Smooth muscle cell (in vitro differentiated cells): ENCODE measurements at regions not wholly inside any gene's neighbourhood (a gene's known extent, or its start where the extent isn't known, plus 50 kb on each side); places are given as distances from the start of the nearest gene placed in this dataset.

ENCODE experiments used
- DNase-seq: peaks from one replicate; lab custom pipeline; 2025; ENCODE audit not compliant: unreplicated experiment; lab: John Stamatoyannopoulos, UW
- H2AFZ ChIP-seq: fragments of 200-600 bp; sonication (generic); 2 replicates; pipeline ENCODE4 v1.6.0; 2016; ENCODE audit warnings: antibody characterized with exemption, low read depth, mild to moderate bottlenecking
- H3F3A ChIP-seq: fragments of 200-600 bp; sonication (generic); 2 replicates; pipeline ENCODE4 v1.6.0; 2017; ENCODE audit warnings: antibody characterized with exemption, low read depth
- H3K27ac ChIP-seq: fragments of 200-600 bp; sonication (generic); 2 replicates; pipeline ENCODE4 v1.5.1; 2016; ENCODE audit warnings: low read depth, mild to moderate bottlenecking
- H3K27me3 ChIP-seq: fragments of 200-600 bp; sonication (generic); 2 replicates; pipeline ENCODE4 v1.6.1; 2016; ENCODE audit warnings: low read depth, mild to moderate bottlenecking
- H3K36me3 ChIP-seq: fragments of 200-600 bp; sonication (generic); 2 replicates; pipeline ENCODE4 v1.5.1; 2016; ENCODE audit warnings: low read depth
- H3K4me1 ChIP-seq: fragments of 200-600 bp; sonication (generic); 2 replicates; pipeline ENCODE4 v1.5.1; 2016; ENCODE audit warnings: low read depth
- H3K4me2 ChIP-seq: fragments of 200-600 bp; sonication (generic); 2 replicates; pipeline ENCODE4 v1.6.0; 2016; ENCODE audit warnings: mild to moderate bottlenecking
- H3K4me3 ChIP-seq: fragments of 200-600 bp; sonication (generic); 2 replicates; pipeline ENCODE4 v1.5.1; 2016; ENCODE audit warnings: mild to moderate bottlenecking
- H3K79me2 ChIP-seq: fragments of 200-600 bp; sonication (generic); 2 replicates; pipeline ENCODE4 v1.6.0; 2016; ENCODE audit warnings: low read depth, mild to moderate bottlenecking
- H3K9ac ChIP-seq: fragments of 200-600 bp; sonication (generic); 2 replicates; pipeline ENCODE4 v1.6.0; 2016; ENCODE audit warnings: low read depth
- H3K9me3 ChIP-seq: fragments of 200-600 bp; sonication (generic); replicated peaks from 2 replicates; pipeline ENCODE4 v1.5.1; 2016; ENCODE audit warnings: low read depth
- H4K20me1 ChIP-seq: fragments of 200-600 bp; sonication (generic); 2 replicates; pipeline ENCODE4 v1.6.0; 2016; ENCODE audit warnings: low read depth
- CTCF ChIP-seq: fragments of 200-600 bp; sonication (generic); IDR thresholded peaks from 2 replicates; pipeline ENCODE4 v1.5.1; 2017; ENCODE audit warnings: borderline replicate concordance, mild to moderate bottlenecking, antibody characterized with exemption; ENCODE audit not compliant: insufficient read depth, poor library complexity, severe bottlenecking
- WGBS: methylation state at CpG from one replicate; pipeline ENCODE4 v1.1.7; 2016; ENCODE audit warnings: low lambda C conversion rate; 5-methylcytosine and 5-hydroxymethylcytosine counted together

DNA sequence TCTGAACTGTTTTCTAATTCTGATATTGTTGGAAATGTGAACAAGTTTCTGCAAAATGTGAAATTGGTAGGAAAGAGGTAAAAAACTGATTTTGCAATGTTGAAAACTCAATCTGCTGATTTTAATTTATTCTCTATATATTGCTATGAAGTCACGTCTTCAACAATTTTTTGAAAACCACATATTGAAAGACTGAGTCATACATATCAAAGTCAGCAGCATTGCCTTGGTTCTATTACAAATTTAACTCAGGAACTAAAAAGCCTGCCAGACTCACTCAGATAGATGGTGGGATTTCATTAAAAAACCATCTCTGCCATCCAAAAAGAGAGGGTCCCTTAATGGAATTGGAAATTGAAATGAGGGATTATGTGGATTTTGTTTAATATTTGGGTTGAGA is 351.4 kb downstream of the CNTN3 start:
- TF ChIP-seq CTCF: no peak
- no peaks in the 10 kb centered on the region for H4K20me1 ChIP-seq
- no peaks in the 10 kb centered on the region for H3K79me2 ChIP-seq
- no peaks in the 10 kb centered on the region for H3F3A ChIP-seq
- no peaks in the 10 kb centered on the region for H3K4me1 ChIP-seq
- H3K4me3 ChIP-seq: no peak overlapping the region
- no peak overlapping the region for H3K4me2 ChIP-seq
- peaks cover 6% of the 10 kb centered on the region for H3K27me3 ChIP-seq
- no peaks in the 10 kb centered on the region for H3K9me3 ChIP-seq
- H3K27ac ChIP-seq: no peak overlapping the region
- no peak for DNase-seq
- H3K36me3 ChIP-seq: no peaks in the 10 kb centered on the region
- H3K9ac ChIP-seq: no peak overlapping the region
- no peak overlapping the region for H2AFZ ChIP-seq
- WGBS: 58% methylated on average over 1 of the region's 1 CpG

- Histone ChIP-seq H3K4me3 (no peak overlapping the region), H3F3A (no peaks in the 10 kb centered on the region), H3K36me3 (no peaks in the 10 kb centered on the region), H3K9me3 (no peaks in the 10 kb centered on the region), H3K4me2 (no peak overlapping the region), H3K79me2 (no peaks in the 10 kb centered on the region), H3K4me1 (no peaks in the 10 kb centered on the region), H3K27ac (no peak overlapping the region), H3K9ac (no peak overlapping the region), H2AFZ (no peak overlapping the region), H3K27me3 (no peaks in the 10 kb centered on the region), H4K20me1 (no peaks in the 10 kb centered on the region)
- no peak for DNase-seq
- WGBS: 46% methylated on average over 3 of the region's 3 CpGs
- TF ChIP-seq CTCF: no peak
These were observed 381.4 kb downstream of the CNTN3 start for GRCh38 chr3:74233091-74233490.

DNA sequence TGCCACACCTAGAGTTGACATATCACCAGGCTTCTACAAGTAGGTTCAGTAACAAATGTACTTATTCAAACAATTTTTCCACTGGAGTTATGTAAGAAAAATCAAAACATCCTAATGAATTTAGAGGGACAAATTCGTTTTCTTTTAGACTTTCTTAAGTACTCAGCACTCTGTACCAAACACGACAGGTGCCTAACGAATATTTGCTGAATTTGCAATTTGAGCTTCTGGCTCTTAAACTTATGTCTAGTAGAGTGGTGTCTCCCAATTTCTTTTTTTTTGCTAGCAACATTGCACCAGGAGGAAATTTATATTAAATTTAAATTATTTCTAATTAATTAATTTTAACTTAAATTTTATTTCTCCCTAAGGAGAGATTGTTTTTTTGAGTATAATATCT is 397.0 kb downstream of the CNTN3 start:
- no peak overlapping the region for H3K4me2 ChIP-seq
- H3K79me2 ChIP-seq: no peaks in the 10 kb centered on the region
- no peaks in the 10 kb centered on the region for H3K4me1 ChIP-seq
- H2AFZ ChIP-seq: no peak overlapping the region
- H3K27ac ChIP-seq: no peak overlapping the region
- no peaks in the 10 kb centered on the region for H3F3A ChIP-seq
- DNase-seq: no peak
- no peaks in the 10 kb centered on the region for H3K9me3 ChIP-seq
- 75% methylated on average over 3 of the region's 3 CpGs for WGBS
- H3K4me3 ChIP-seq: no peak overlapping the region
- no peaks in the 10 kb centered on the region for H3K27me3 ChIP-seq
- H3K36me3 ChIP-seq: no peaks in the 10 kb centered on the region
- TF ChIP-seq CTCF: no peak
- no peak overlapping the region for H3K9ac ChIP-seq
- no peaks in the 10 kb centered on the region for H4K20me1 ChIP-seq

- Histone ChIP-seq H2AFZ (no peak overlapping the region), H3K79me2 (no peaks in the 10 kb centered on the region), H3K27me3 (no peaks in the 10 kb centered on the region), H3K27ac (no peak overlapping the region), H3F3A (no peaks in the 10 kb centered on the region), H3K4me3 (no peak overlapping the region), H3K4me2 (no peak overlapping the region), H3K4me1 (no peaks in the 10 kb centered on the region), H4K20me1 (no peaks in the 10 kb centered on the region), H3K36me3 (no peaks in the 10 kb centered on the region), H3K9me3 (no peaks in the 10 kb centered on the region), H3K9ac (no peak overlapping the region)
- no peak for TF ChIP-seq CTCF
- WGBS: 78% methylated on average over 4 of the region's 4 CpGs
- DNase-seq: no peak
These were observed 400.2 kb downstream of the CNTN3 start for GRCh38 chr3:74214286-74214685.
